Kidney (tissue), 13 donors: ENCODE measurements at regions not wholly inside any gene's neighbourhood (a gene's known extent, or its start where the extent isn't known, plus 50 kb on each side); places are given as distances from the start of the nearest gene placed in this dataset.

Source experiments
- DNase-seq, 5 donors: peaks; one replicate each; pipeline ENCODE4 v3.0.0-alpha.2; 2013 to 2020
- FAIRE-seq: peaks from 2 replicates; lab custom pipeline; 2012; peaks lifted over from hg19 to GRCh38; lab: Jason Lieb, UNC
- H3K27ac ChIP-seq, 2 donors: one replicate each; pipeline ENCODE4 v1.7.0; 2013; ENCODE audit warnings: low read depth in 2 of 2, low read length in 2 of 2, inconsistent platforms in 1 of 2
- H3K27me3 ChIP-seq: one replicate; pipeline ENCODE4 v1.7.1; 2013; ENCODE audit warnings: low read length, inconsistent platforms; ENCODE audit not compliant: control insufficient read depth, insufficient read depth
- H3K36me3 ChIP-seq, 3 donors: one replicate each; pipeline versions ENCODE4 v1.7.0 to v1.7.1; 2013; ENCODE audit warnings: low read length in 3 of 3, control low read depth in 1 of 3, inconsistent platforms in 1 of 3; ENCODE audit not compliant: insufficient read depth in 3 of 3, control insufficient read depth in 2 of 3
- H3K4me1 ChIP-seq, 3 donors: one replicate each; pipeline versions ENCODE4 v1.7.0 to v1.7.1; 2013; ENCODE audit warnings: low read length in 3 of 3, inconsistent platforms in 1 of 3, low read depth in 1 of 3; ENCODE audit not compliant: control insufficient read depth in 2 of 3, insufficient read depth in 2 of 3
- H3K4me3 ChIP-seq, 3 donors: one replicate each; pipeline versions ENCODE4 v1.7.0 to v1.8.1; 2013; ENCODE audit warnings: low read length in 3 of 3, control low read depth in 1 of 3, inconsistent platforms in 1 of 3
- H3K9ac ChIP-seq, 3 donors: one replicate each; pipeline versions ENCODE4 v1.7.0 to v1.7.1; 2013; ENCODE audit warnings: low read length in 3 of 3, control low read depth in 1 of 3, inconsistent platforms in 1 of 3
- H3K9me3 ChIP-seq, 3 donors: one replicate each; pipeline versions ENCODE4 v1.7.0 to v1.7.1; 2013; ENCODE audit warnings: low read length in 3 of 3, control low read depth in 1 of 3, inconsistent platforms in 1 of 3; ENCODE audit not compliant: control insufficient read depth in 2 of 3, insufficient read depth in 1 of 3
- intact Hi-C: fragments of 100-400 bp; cut with DNase I; formaldehyde crosslinking; loops from one replicate; pipeline ENCODE4 v1.11.1; 2022
- TF ChIP-seq, protein P1 (sequence below): IDR thresholded peaks from 3 replicates; pipeline ENCODE4 v1.5.1; 2012; ENCODE audit warnings: mild to moderate bottlenecking, moderate library complexity, borderline replicate concordance; ENCODE audit not compliant: insufficient read depth; ENCODE audit errors: extremely low read depth
- donor health status: control.
- donor health status: control.
- donor health status: control.
- donor health status: control.
- donor health status: control.
- donor health status: DM: yes; HTN: yes; CAD: no.
- donor health status: Normal renal cell carcinoma (clear cell type).

DNA sequence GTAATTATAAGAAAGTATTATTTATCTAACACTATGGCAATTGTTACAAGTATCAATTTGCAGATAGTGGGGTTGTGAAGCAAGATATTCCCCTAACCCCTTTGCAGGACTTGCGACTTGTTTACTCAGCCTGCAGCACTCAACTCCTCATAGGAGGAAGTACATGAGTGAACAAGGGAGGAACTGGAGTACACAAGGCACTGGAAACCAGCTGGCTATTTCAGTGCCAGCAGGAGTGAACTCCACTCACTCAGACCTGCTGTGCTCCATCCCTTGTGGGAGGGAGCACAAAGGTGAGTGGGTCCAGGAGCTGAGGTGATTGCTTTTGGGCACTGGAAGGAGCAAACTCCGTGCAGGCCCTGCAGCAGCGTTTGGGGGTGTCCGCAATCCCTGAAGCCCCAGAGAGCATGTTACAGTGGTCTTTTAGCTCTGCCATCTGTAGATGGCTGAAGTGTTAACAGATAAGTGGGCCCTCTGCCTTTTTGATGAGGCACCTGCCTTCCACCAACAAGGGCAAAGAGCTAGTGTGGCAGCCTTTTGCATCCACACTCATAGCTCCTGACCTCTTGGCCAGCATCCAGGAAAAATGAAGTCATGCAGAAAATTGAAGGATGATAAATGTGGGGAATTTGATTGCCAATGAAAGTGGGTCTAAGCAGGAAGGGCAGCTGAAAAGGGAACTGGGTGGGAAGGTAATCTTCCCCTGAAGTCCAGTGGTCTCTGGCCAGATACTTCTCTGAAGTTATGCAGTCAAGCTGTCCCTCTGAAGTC is 802.2 kb upstream of the MIR17HG start:
- Histone ChIP-seq H3K4me1 (no peaks in the 10 kb centered on the region), H3K27me3 (no peaks in the 10 kb centered on the region), H3K27ac (no peak overlapping the region), H3K9ac (no peak overlapping the region), H3K4me3 (no peak overlapping the region), H3K36me3 (no peaks in the 10 kb centered on the region), H3K9me3 (peaks cover 0 to 3% (median 2%) of the 10 kb centered on the region in 3 donors)
- intact Hi-C loops: no loop called here
- TF ChIP-seq, protein P1, sequence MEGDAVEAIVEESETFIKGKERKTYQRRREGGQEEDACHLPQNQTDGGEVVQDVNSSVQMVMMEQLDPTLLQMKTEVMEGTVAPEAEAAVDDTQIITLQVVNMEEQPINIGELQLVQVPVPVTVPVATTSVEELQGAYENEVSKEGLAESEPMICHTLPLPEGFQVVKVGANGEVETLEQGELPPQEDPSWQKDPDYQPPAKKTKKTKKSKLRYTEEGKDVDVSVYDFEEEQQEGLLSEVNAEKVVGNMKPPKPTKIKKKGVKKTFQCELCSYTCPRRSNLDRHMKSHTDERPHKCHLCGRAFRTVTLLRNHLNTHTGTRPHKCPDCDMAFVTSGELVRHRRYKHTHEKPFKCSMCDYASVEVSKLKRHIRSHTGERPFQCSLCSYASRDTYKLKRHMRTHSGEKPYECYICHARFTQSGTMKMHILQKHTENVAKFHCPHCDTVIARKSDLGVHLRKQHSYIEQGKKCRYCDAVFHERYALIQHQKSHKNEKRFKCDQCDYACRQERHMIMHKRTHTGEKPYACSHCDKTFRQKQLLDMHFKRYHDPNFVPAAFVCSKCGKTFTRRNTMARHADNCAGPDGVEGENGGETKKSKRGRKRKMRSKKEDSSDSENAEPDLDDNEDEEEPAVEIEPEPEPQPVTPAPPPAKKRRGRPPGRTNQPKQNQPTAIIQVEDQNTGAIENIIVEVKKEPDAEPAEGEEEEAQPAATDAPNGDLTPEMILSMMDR: no peak
- DNase-seq (no peak), FAIRE-seq (no peak)

DNA sequence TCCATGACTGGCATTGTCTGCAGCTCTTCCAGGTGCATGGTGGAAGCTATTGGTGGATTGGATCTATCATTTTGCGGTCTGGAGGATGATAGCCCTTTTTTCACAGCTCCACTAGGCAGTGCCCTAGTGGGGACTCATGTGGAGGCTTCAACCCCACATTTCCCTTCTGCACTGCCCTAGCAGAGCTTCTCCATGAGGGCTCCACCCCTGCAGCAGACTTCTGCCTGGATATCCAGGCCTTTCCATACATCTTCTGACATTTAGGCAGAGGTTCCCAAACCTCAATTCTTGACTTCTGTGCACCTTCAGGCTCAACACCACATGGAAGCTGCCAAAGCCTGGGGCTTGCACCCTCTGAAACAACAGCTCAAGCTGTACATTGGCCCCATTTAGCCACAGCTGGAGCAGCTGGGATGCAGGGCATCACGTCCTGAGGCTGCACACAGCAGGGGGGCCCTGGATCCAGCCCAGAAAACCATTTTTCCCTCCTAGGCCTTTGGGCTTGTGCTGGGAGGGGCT is 800.2 kb upstream of the MIR17HG start:
- no peak overlapping the region for H3K4me3 ChIP-seq

DNA sequence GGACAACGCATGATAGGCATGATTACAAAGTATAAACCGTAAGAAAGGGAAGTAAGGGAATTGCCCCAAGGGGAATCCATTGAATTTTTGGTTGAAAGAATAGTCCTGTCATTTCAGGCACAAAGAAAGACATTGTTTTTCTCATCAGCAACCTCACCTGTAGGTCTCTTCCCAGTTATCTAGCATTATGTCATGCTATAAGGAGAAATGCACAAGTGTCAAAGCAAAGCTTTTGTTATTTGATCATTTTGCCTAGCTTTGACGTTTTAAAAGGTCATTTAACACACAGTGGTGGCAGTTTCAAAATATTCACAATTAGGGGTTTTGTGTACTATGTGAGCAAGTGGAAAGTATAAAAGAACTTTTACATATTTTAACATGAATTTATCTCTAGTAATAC is 796.2 kb upstream of the MIR17HG start:
- no peak overlapping the region for H3K9ac ChIP-seq
- no peak overlapping the region for H3K4me3 ChIP-seq
- H3K4me1 ChIP-seq: no peaks in the 10 kb centered on the region
- H3K9me3 ChIP-seq: peaks cover 0 to 3% (median 2%) of the 10 kb centered on the region in 3 donors
- no peak for DNase-seq
- no peaks in the 10 kb centered on the region for H3K36me3 ChIP-seq
- TF ChIP-seq, protein P1: no peak
- H3K27me3 ChIP-seq: no peaks in the 10 kb centered on the region
- no peak for FAIRE-seq
- no peak overlapping the region for H3K27ac ChIP-seq
- intact Hi-C loops: no loop called here

More for the DNA sequence above, 800.2 kb upstream of the MIR17HG start:
- Histone ChIP-seq H3K9ac (no peak overlapping the region), H3K36me3 (no peaks in the 10 kb centered on the region), H3K9me3 (peaks cover 0 to 3% (median 2%) of the 10 kb centered on the region in 3 donors), H3K4me1 (no peaks in the 10 kb centered on the region), H3K27me3 (no peaks in the 10 kb centered on the region), H3K27ac (no peak overlapping the region)
- intact Hi-C loops: no loop called here
- FAIRE-seq (no peak), DNase-seq (no peak)
- TF ChIP-seq, protein P1: no peak
